VCaP (cell line): ENCODE measurements at regions not wholly inside any gene's neighbourhood (a gene's known extent, or its start where the extent isn't known, plus 50 kb on each side); places are given as distances from the start of the nearest gene placed in this dataset.

Experiments
- H3K27ac ChIP-seq: fragments of 450-650 bp; 2 replicates; pipeline ENCODE4 v1.5.1; 2017
- CTCF ChIP-seq: fragments of 450-650 bp; conservative IDR thresholded peaks from 2 replicates; pipeline ENCODE4 v1.5.1; 2017; ENCODE audit warnings: mild to moderate bottlenecking, moderate library complexity

GRCh38 chr1:216927633-216928032 lies 204.4 kb upstream of the ESRRG start:
- no peak for TF ChIP-seq CTCF
- no peak overlapping the region for H3K27ac ChIP-seq

GRCh38 chr1:216926720-216927510 lies 203.7 kb upstream of the ESRRG start:
- TF ChIP-seq CTCF, result no peak
- H3K27ac ChIP-seq, result no peak overlapping the region

GRCh38 chr1:216925962-216926625 lies 202.9 kb upstream of the ESRRG start:
- TF ChIP-seq CTCF, result no peak
- no peak overlapping the region for H3K27ac ChIP-seq

GRCh38 chr1:216924732-216925131 lies 201.5 kb upstream of the ESRRG start:
- no peak for TF ChIP-seq CTCF
- no peak overlapping the region for H3K27ac ChIP-seq

- TF ChIP-seq CTCF, result no peak
- H3K27ac ChIP-seq, result no peak overlapping the region
These were observed 200.4 kb upstream of the ESRRG start for GRCh38 chr1:216923601-216924000.

GRCh38 chr1:216922406-216922805 lies 199.2 kb upstream of the ESRRG start:
- no peak overlapping the region for H3K27ac ChIP-seq
- no peak for TF ChIP-seq CTCF

GRCh38 chr1:216921866-216922265 lies 198.6 kb upstream of the ESRRG start:
- H3K27ac ChIP-seq, result no peak overlapping the region
- no peak for TF ChIP-seq CTCF
